Neural progenitor cell (in vitro differentiated cells): ENCODE measurements at regions not wholly inside any gene's neighbourhood (a gene's known extent, or its start where the extent isn't known, plus 50 kb on each side); places are given as distances from the start of the nearest gene placed in this dataset. TPM values are rescaled to one million over a fixed set of nuclear protein-coding genes. Genes with fewer than 3 reads are reported as not detected.

Source experiments
- DNase-seq: peaks from one replicate; pipeline ENCODE4 v3.0.0-alpha.2; 2016; ENCODE audit warnings: low spot score
- H2AFZ ChIP-seq: fragments of 200-600 bp; sonication (generic); replicated peaks from 2 replicates; pipeline ENCODE4 v1.6.1; 2016; ENCODE audit warnings: antibody characterized with exemption
- H3F3A ChIP-seq: fragments of 200-600 bp; sonication (generic); 2 replicates; pipeline ENCODE4 v1.6.1; 2016; ENCODE audit warnings: antibody characterized with exemption, low read depth
- H3K27ac ChIP-seq: fragments of 200-600 bp; sonication (generic); 2 replicates; pipeline ENCODE4 v1.5.1; 2016; ENCODE audit warnings: mild to moderate bottlenecking
- H3K27me3 ChIP-seq: fragments of 200-600 bp; sonication (generic); 2 replicates; pipeline ENCODE4 v1.6.1; 2016; ENCODE audit warnings: mild to moderate bottlenecking, moderate library complexity
- H3K36me3 ChIP-seq: fragments of 200-600 bp; sonication (generic); 2 replicates; pipeline ENCODE4 v1.5.1; 2016
- H3K4me1 ChIP-seq: fragments of 200-600 bp; sonication (generic); 2 replicates; pipeline ENCODE4 v1.6.1; 2016; ENCODE audit warnings: mixed run types
- H3K4me2 ChIP-seq: fragments of 200-600 bp; sonication (generic); 2 replicates; pipeline ENCODE4 v1.6.1; 2016
- H3K4me3 ChIP-seq: fragments of 200-600 bp; sonication (generic); 2 replicates; pipeline ENCODE4 v1.5.1; 2016
- H3K79me2 ChIP-seq: fragments of 200-600 bp; sonication (generic); 2 replicates; pipeline ENCODE4 v1.6.1; 2016; ENCODE audit warnings: low read depth
- H3K9ac ChIP-seq: fragments of 200-600 bp; sonication (generic); 2 replicates; pipeline ENCODE4 v1.6.1; 2016
- H3K9me3 ChIP-seq: fragments of 200-600 bp; sonication (generic); 2 replicates; pipeline ENCODE4 v1.5.1; 2016; ENCODE audit warnings: low read depth
- H4K20me1 ChIP-seq: fragments of 200-600 bp; sonication (generic); 2 replicates; pipeline ENCODE4 v1.6.1; 2016; ENCODE audit warnings: low read depth
- H3K27ac Mint-ChIP-seq: 3 replicates; pipeline ENCODE4 v1.8.0; 2021; ENCODE audit warnings: mixed read lengths
- H3K27me3 Mint-ChIP-seq: 2 replicates; pipeline ENCODE4 v1.8.0; 2022; ENCODE audit warnings: low read depth, mild to moderate bottlenecking, inconsistent platforms, moderate library complexity, mixed read lengths; ENCODE audit not compliant: insufficient read depth
- H3K36me3 Mint-ChIP-seq: 3 replicates; pipeline ENCODE4 v1.8.0; 2021; ENCODE audit warnings: mixed read lengths
- H3K4me1 Mint-ChIP-seq: 3 replicates; pipeline ENCODE4 v1.8.0; 2021; ENCODE audit warnings: mixed read lengths
- H3K4me3 Mint-ChIP-seq: 3 replicates; pipeline ENCODE4 v1.8.0; 2021; ENCODE audit warnings: mild to moderate bottlenecking, moderate library complexity, mixed read lengths
- H3K9me3 Mint-ChIP-seq: 3 replicates; pipeline ENCODE4 v1.8.0; 2020; ENCODE audit warnings: mixed read lengths
- EZH2 ChIP-seq: fragments of 200-600 bp; sonication (generic); IDR thresholded peaks from 2 replicates; pipeline ENCODE4 v1.6.1; 2017; ENCODE audit warnings: antibody characterized with exemption, mild to moderate bottlenecking, moderate library complexity
- EZH2phosphoT487 ChIP-seq: fragments of 200-600 bp; sonication (generic); IDR thresholded peaks from 2 replicates; pipeline ENCODE4 v1.6.1; 2017; ENCODE audit warnings: antibody characterized with exemption
- microRNA-seq: library from miRNA; unstranded; fragments of <30 nt; microRNA quantifications from one replicate; pipeline ENCODE4, GENCODE V29; 2016
- small RNA-seq: library from RNA; depleted of rRNA; stranded (forward); fragments of <200 nt; gene quantifications from one replicate; pipeline ENCODE3, GENCODE V24; 2015
- TF ChIP-seq, protein P1 (sequence below): fragments of 200-600 bp; sonication (generic); IDR thresholded peaks from 2 replicates; pipeline ENCODE4 v1.5.1; 2017; ENCODE audit warnings: antibody characterized with exemption, mild to moderate bottlenecking

- no peak overlapping the region for H3K4me2 ChIP-seq
- H2AFZ ChIP-seq: no peak overlapping the region
- Mint-ChIP-seq H3K27ac (no peak overlapping the region), H3K4me3 (no peak overlapping the region), H3K9me3 (peaks cover 19% of the 10 kb centered on the region), H3K36me3 (no peaks in the 10 kb centered on the region), H3K27me3 (peaks cover 11% of the 10 kb centered on the region), H3K4me1 (no peaks in the 10 kb centered on the region)
- H3K4me3 ChIP-seq: no peak overlapping the region
- TF ChIP-seq EZH2phosphoT487: no peak
- TF ChIP-seq, protein P1, sequence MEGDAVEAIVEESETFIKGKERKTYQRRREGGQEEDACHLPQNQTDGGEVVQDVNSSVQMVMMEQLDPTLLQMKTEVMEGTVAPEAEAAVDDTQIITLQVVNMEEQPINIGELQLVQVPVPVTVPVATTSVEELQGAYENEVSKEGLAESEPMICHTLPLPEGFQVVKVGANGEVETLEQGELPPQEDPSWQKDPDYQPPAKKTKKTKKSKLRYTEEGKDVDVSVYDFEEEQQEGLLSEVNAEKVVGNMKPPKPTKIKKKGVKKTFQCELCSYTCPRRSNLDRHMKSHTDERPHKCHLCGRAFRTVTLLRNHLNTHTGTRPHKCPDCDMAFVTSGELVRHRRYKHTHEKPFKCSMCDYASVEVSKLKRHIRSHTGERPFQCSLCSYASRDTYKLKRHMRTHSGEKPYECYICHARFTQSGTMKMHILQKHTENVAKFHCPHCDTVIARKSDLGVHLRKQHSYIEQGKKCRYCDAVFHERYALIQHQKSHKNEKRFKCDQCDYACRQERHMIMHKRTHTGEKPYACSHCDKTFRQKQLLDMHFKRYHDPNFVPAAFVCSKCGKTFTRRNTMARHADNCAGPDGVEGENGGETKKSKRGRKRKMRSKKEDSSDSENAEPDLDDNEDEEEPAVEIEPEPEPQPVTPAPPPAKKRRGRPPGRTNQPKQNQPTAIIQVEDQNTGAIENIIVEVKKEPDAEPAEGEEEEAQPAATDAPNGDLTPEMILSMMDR: no peak
- no peak for TF ChIP-seq EZH2
- H3K27me3 ChIP-seq: no peaks in the 10 kb centered on the region
- peaks cover 7% of the 10 kb centered on the region for H3K4me1 ChIP-seq
- peak; percentile 0 for DNase-seq
- H3K9ac ChIP-seq: no peak overlapping the region
- no peak overlapping the region for H3K27ac ChIP-seq
- H3K36me3 ChIP-seq: no peaks in the 10 kb centered on the region
- H3K9me3 ChIP-seq: no peaks in the 10 kb centered on the region
- H4K20me1 ChIP-seq: no peaks in the 10 kb centered on the region
- H3K79me2 ChIP-seq: no peaks in the 10 kb centered on the region
- H3F3A ChIP-seq: no peaks in the 10 kb centered on the region
These were observed 50.0 kb upstream of the TNRC6C start for GRCh38 chr17:77908501-77908900.

Small RNA genes lying in the stretch of these regions (microRNA-seq; reads per million reads assigned to microRNA genes)
- gene MIR4316: not detected

Small RNA genes lying in the stretch of these regions (small RNA-seq; reads per million reads assigned to genes)
- gene MIR4316 (not detected), gene RF00019 (not detected)
